ENCODE measurements at regions not wholly inside any gene's neighbourhood (a gene's known extent, or its start where the extent isn't known, plus 50 kb on each side); places are given as distances from the start of the nearest gene placed in this dataset.

- intact Hi-C loops (cut with micrococcal nuclease; ENCODE audit: unreplicated experiment) (no loop called here), in situ Hi-C loops (cut with MboI) (no loop called here)
- SMC1A ChIA-PET (ENCODE audit: uncharacterized antibody, unreplicated experiment) = no interaction called here
- H3K27ac ChIP-seq (ENCODE audit: control insufficient read depth, insufficient read depth) = no peak overlapping the region
- DNase-seq (ENCODE audit: low read depth, low spot score) (no peak), ATAC-seq (no peak), FAIRE-seq (no peak)
- H3K4me3 ChIP-seq = no peak overlapping the region
- H4K20me1 ChIP-seq (ENCODE audit: control insufficient read depth, insufficient read depth) = no peaks in the 10 kb centered on the region
- no TSS peak for BruUV-seq (replicated peaks)
- 76% methylated on average over 11 of the region's 11 CpGs for WGBS (ENCODE audit: insufficient coverage, insufficient replicate concordance, low lambda C conversion rate, missing lambda C conversion rate)
- no peaks in the 10 kb centered on the region for H3K9me3 ChIP-seq (replicated peaks; ENCODE audit: control insufficient read depth, insufficient read depth, low read length)
- no peaks in the 10 kb centered on the region for H3K4me1 ChIP-seq (ENCODE audit: control insufficient read depth, insufficient read depth, low read length)
- H3K27me3 ChIP-seq (replicated peaks in 1 of 2; ENCODE audit: control insufficient read depth in 2 of 2, insufficient read depth in 2 of 2, low read length in 1 of 2) = no peaks in the 10 kb centered on the region
- CTCF ChIA-PET = no interaction called here
- H2AFZ ChIP-seq (ENCODE audit: control insufficient read depth, low read depth, low read length) = no peak overlapping the region
- POLR2A ChIA-PET = interaction anchor here (0.6 kb wide), 1 partner anchor 1096 kb away, joined by 3 read pairs; no protein-coding TSS in a partner anchor
- H3K9ac ChIP-seq (ENCODE audit: control insufficient read depth, insufficient read depth, low read length) = no peak overlapping the region
- no peak overlapping the region for H3K4me2 ChIP-seq (ENCODE audit: control insufficient read depth, insufficient read depth)
- H3K36me3 ChIP-seq (ENCODE audit: control insufficient read depth in 2 of 2, insufficient read depth in 2 of 2, low read length in 1 of 2) = no peaks in the 10 kb centered on the region
- RAD21 ChIA-PET (ENCODE audit: unreplicated experiment) = interaction anchor here (0.7 kb wide), 1 partner anchor 58 kb away, joined by 3 read pairs; no protein-coding TSS in a partner anchor
- no peaks in the 10 kb centered on the region for H3K79me2 ChIP-seq (ENCODE audit: control insufficient read depth, insufficient read depth, low read length)
- TF ChIP-seq, protein P1, sequence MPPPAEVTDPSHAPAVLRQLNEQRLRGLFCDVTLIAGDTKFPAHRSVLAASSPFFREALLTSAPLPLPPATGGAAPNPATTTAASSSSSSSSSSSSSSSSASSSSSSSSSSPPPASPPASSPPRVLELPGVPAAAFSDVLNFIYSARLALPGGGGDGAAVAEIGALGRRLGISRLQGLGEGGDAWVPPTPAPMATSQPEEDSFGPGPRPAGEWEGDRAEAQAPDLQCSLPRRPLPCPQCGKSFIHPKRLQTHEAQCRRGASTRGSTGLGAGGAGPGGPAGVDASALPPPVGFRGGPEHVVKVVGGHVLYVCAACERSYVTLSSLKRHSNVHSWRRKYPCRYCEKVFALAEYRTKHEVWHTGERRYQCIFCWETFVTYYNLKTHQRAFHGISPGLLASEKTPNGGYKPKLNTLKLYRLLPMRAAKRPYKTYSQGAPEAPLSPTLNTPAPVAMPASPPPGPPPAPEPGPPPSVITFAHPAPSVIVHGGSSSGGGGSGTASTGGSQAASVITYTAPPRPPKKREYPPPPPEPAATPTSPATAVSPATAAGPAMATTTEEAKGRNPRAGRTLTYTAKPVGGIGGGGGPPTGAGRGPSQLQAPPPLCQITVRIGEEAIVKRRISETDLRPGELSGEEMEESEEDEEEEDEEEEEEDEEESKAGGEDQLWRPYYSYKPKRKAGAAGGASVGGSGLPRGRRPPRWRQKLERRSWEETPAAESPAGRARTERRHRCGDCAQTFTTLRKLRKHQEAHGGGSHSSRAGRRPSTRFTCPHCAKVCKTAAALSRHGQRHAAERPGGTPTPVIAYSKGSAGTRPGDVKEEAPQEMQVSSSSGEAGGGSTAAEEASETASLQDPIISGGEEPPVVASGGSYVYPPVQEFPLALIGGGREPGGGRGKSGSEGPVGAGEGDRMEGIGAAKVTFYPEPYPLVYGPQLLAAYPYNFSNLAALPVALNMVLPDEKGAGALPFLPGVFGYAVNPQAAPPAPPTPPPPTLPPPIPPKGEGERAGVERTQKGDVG (CRISPR knock-in tag; IDR thresholded peaks at IDR 0.05) = no peak
- TF ChIP-seq CBFB (IDR thresholded peaks at IDR 0.05; ENCODE audit: low read depth) (no peak), BCL11A (IDR thresholded peaks at IDR 0.05; ENCODE audit: low read depth, low read length) (no peak), ASH2L (IDR thresholded peaks at IDR 0.05; ENCODE audit: borderline replicate concordance, low read depth) (no peak), MYB (IDR thresholded peaks at IDR 0.05; ENCODE audit: borderline replicate concordance, low read depth, low read length) (no peak), TBL1XR1 (IDR thresholded peaks at IDR 0.05; ENCODE audit: low read depth, low read length) (no peak), PRDM15 (CRISPR knock-in tag; IDR thresholded peaks at IDR 0.05) (no peak), HSF1 (IDR thresholded peaks at IDR 0.05; ENCODE audit: low read depth, low read length) (no peak), NFYB (IDR thresholded peaks at IDR 0.05; ENCODE audit: insufficient read depth, low read depth, low read length) (no peak), IKZF2 (IDR thresholded peaks at IDR 0.05) (no peak)
- TF ChIP-seq, protein P2, sequence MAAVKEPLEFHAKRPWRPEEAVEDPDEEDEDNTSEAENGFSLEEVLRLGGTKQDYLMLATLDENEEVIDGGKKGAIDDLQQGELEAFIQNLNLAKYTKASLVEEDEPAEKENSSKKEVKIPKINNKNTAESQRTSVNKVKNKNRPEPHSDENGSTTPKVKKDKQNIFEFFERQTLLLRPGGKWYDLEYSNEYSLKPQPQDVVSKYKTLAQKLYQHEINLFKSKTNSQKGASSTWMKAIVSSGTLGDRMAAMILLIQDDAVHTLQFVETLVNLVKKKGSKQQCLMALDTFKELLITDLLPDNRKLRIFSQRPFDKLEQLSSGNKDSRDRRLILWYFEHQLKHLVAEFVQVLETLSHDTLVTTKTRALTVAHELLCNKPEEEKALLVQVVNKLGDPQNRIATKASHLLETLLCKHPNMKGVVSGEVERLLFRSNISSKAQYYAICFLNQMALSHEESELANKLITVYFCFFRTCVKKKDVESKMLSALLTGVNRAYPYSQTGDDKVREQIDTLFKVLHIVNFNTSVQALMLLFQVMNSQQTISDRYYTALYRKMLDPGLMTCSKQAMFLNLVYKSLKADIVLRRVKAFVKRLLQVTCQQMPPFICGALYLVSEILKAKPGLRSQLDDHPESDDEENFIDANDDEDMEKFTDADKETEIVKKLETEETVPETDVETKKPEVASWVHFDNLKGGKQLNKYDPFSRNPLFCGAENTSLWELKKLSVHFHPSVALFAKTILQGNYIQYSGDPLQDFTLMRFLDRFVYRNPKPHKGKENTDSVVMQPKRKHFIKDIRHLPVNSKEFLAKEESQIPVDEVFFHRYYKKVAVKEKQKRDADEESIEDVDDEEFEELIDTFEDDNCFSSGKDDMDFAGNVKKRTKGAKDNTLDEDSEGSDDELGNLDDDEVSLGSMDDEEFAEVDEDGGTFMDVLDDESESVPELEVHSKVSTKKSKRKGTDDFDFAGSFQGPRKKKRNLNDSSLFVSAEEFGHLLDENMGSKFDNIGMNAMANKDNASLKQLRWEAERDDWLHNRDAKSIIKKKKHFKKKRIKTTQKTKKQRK (IDR thresholded peaks at IDR 0.05; ENCODE audit: low read depth, low read length) = no peak
Measured at GRCh38 chr18:30556112-30556511, 486.4 kb downstream of the DSC3 start.
